ENCODE measurements at regions not wholly inside any gene's neighbourhood (a gene's known extent, or its start where the extent isn't known, plus 50 kb on each side); places are given as distances from the start of the nearest gene placed in this dataset.
"Not testable (repeated sequence)": the region's sequence is repeated elsewhere in the genome, so short reads cannot be mapped to it uniquely, and the experiment has no call there.

DNA sequence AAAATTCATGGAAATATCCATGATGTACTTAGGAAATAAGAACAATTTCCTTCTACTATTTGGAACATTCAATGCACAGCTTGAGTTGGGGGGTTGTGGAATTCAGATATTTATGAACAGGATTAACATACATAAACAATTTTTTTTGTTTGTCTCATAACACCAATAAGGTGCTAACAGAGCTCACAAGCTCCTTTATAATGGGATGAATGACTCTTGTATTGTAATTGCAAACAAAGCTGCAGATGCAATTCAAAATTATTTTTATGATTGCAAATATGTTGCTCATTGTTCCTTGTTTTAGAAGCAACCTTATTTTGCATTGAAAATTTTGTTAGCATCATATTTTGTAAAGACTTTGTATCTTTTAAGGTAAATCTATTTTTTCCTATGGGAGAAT lies 265.7 kb downstream of the PCDH17 start:
- H3K4me3 ChIP-seq, result no peak overlapping the region
- DNase-seq (ENCODE audit: low spot score), result no peak
- TF ChIP-seq, protein P1, sequence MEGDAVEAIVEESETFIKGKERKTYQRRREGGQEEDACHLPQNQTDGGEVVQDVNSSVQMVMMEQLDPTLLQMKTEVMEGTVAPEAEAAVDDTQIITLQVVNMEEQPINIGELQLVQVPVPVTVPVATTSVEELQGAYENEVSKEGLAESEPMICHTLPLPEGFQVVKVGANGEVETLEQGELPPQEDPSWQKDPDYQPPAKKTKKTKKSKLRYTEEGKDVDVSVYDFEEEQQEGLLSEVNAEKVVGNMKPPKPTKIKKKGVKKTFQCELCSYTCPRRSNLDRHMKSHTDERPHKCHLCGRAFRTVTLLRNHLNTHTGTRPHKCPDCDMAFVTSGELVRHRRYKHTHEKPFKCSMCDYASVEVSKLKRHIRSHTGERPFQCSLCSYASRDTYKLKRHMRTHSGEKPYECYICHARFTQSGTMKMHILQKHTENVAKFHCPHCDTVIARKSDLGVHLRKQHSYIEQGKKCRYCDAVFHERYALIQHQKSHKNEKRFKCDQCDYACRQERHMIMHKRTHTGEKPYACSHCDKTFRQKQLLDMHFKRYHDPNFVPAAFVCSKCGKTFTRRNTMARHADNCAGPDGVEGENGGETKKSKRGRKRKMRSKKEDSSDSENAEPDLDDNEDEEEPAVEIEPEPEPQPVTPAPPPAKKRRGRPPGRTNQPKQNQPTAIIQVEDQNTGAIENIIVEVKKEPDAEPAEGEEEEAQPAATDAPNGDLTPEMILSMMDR (IDR thresholded peaks at IDR 0.05), result no peak
- no peak overlapping the region for H3K27ac ChIP-seq

DNA sequence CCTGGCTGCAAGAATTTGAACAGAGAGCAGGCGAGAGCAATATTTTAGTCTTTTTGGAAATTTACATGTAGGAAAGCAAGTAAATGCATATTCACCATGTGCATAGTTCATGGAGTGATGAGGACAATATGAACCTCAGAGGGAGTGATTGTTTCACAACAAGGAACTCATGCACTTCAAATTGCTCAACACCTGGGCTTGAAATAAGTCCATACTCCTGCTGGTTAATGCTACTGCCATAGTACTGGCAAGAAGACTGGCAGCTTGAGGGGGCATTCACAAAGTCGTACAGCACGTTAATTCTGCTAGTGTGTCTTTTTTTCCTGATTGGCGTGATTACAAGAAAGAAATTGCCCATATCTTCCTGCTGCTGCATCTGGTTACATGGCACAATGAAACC lies 267.6 kb downstream of the PCDH17 start:
- TF ChIP-seq, protein P1 (IDR thresholded peaks at IDR 0.05), result no peak
- no peak overlapping the region for H3K27ac ChIP-seq

DNA sequence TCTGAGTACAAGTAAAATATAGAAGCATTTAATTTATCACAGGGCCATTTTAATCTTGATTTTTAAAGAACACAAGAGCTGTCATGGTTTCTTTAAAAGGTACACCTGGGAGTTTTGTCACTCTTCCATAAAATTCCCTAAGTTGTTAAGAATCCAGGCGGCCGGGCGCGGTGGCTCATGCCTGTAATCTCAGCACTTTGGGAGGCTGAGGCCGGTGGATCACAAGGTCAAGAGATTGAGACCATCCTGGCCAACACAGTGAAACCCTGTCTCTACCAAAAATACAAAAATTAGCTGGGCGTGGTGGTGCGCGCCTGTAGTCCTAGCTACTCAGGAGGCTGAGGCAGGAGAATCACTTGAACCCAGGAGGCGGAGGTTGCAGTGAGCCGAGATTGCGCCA lies 278.3 kb downstream of the PCDH17 start:
- not testable (repeated sequence) for DNase-seq (ENCODE audit: low spot score); H3K4me3 ChIP-seq; H3K27ac ChIP-seq

More for the DNA sequence above, 267.6 kb downstream of the PCDH17 start:
- no peak for DNase-seq (ENCODE audit: low spot score)
- H3K4me3 ChIP-seq, result no peak overlapping the region

DNA sequence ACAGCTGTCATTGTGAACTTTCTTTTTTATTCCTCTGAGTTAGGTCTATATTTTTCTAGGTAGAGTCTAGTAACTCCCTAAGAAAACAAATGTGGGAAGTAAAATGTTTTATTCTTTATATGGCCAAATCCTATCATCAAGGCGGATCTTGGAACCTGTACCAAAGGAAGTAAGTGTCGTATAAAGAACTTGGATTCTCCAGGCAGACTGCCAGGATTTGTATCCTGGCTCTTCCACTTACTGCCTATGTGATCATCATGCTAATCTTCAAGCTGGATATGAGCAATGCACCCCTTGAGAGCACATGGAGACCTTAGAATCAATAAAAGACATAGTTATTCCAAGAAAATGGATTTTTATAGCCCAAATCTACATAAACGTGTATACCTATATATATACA lies 286.5 kb downstream of the PCDH17 start:
- Histone ChIP-seq H3K27ac (no peak overlapping the region), H3K4me3 (no peak overlapping the region)
- TF ChIP-seq, protein P1 (IDR thresholded peaks at IDR 0.05), result no peak
- DNase-seq (ENCODE audit: low spot score), result no peak

DNA sequence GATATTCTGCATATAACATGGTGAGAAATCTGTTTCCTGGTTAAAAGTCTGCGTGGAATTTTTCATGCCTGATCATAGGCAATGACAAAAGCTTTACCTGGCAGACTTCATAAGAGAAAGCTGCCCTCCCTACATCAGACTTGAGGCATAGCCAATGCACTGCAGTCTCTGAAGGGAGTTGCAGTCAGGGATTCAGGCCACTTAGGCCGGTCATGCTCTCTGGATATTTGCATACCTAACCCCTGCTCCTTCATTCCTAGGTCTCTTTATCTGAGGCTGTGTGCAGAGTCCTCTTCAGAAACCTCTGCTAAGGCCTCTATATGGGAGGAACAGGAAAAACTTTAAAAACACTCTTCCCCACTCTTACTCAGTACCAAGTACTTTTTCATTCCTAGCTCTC lies 287.4 kb downstream of the PCDH17 start:
- no peak for DNase-seq (ENCODE audit: low spot score)
- TF ChIP-seq, protein P1 (IDR thresholded peaks at IDR 0.05), result no peak
- H3K27ac ChIP-seq, result no peak overlapping the region
- H3K4me3 ChIP-seq, result no peak overlapping the region

DNA sequence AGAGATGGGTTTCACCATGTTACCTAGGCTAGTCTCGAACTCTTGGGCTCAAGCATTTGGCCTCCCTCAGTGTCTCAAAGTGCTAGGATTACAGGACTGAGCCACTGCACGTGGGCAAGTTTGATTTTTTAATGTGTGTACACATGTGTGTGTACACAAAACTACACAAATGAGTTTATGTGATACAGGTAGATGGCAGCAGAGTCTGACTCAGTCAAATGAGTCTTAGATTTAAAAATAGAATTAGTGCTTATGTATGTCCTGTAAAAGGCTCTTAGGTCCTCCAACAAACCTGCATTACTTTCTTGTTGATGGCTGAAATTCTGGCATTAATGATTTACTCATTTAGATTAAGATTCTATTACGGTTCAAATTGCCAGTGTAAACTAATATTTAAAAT lies 293.7 kb downstream of the PCDH17 start:
- Histone ChIP-seq H3K4me3 (no peak overlapping the region), H3K27ac (no peak overlapping the region)
- no peak for DNase-seq (ENCODE audit: low spot score)
- TF ChIP-seq, protein P1 (IDR thresholded peaks at IDR 0.05), result no peak

DNA sequence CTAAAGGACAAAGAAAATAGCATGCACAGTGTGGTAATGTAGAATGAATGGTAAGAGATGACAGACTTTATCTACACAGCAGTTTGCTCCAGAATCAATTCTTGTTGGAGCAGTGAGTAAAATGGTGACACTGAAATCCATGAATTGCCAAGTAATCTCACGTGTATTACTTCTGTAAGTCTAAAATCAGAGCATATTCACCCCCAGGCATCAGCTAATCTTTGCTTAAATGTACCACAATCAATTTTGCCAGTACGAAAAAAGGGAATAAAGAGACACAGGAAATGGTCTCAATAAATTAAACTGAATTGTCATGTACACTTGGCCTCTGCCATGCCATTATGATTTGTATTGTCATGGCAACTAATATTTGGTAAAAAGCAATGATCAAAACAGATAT lies 294.2 kb downstream of the PCDH17 start:
- TF ChIP-seq, protein P1 (IDR thresholded peaks at IDR 0.05), result no peak
- no peak for DNase-seq (ENCODE audit: low spot score)
- H3K4me3 ChIP-seq, result no peak overlapping the region
- H3K27ac ChIP-seq, result no peak overlapping the region

DNA sequence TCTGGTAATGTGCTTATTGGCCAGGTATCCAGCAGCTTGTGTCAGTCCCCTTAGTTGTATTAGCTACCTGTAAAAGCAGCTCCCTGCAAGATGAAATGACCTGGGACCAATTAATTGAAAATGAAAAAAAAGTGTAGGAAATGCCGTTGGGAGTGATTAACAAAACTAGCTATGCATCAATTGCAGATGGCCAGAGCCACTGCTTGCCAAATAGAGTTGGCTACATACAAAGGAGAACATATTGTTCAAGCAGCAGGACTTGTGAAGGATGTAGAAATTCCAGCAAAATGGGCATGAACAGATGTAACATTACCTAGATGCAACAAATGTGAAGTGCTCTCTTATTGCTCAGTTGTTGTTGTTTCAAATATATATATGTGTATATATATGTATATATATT lies 300.5 kb downstream of the PCDH17 start:
- TF ChIP-seq, protein P1 (IDR thresholded peaks at IDR 0.05), result no peak
- no peak for DNase-seq (ENCODE audit: low spot score)
- Histone ChIP-seq H3K4me3 (no peak overlapping the region), H3K27ac (no peak overlapping the region)
